ENCODE measurements at regions not wholly inside any gene's neighbourhood (a gene's known extent, or its start where the extent isn't known, plus 50 kb on each side); places are given as distances from the start of the nearest gene placed in this dataset.
"Not testable (repeated sequence)": the region's sequence is repeated elsewhere in the genome, so short reads cannot be mapped to it uniquely, and the experiment has no call there.

GRCh38 chr15:100772892-100773520, 106.6 kb upstream of the ALDH1A3 start:
- DNase-seq (ENCODE audit: low read depth) = no peak
- in situ Hi-C loops (cut with HindIII; ENCODE audit: low pct_unique_long_range_greater_than_20kb, low sequenced_read_pairs) = no loop called here

- in situ Hi-C loops (cut with HindIII; ENCODE audit: low pct_unique_long_range_greater_than_20kb, low sequenced_read_pairs); DNase-seq (ENCODE audit: low read depth): not testable (repeated sequence)
These were observed 105.6 kb upstream of the ALDH1A3 start for GRCh38 chr15:100774044-100774443.

GRCh38 chr15:100775581-100776185, 103.9 kb upstream of the ALDH1A3 start:
- in situ Hi-C loops (cut with HindIII; ENCODE audit: low pct_unique_long_range_greater_than_20kb, low sequenced_read_pairs) = no loop called here
- DNase-seq (ENCODE audit: low read depth) = no peak

- no peak for DNase-seq (ENCODE audit: low read depth)
- in situ Hi-C loops (cut with HindIII; ENCODE audit: low pct_unique_long_range_greater_than_20kb, low sequenced_read_pairs) = no loop called here
These were observed 101.8 kb upstream of the ALDH1A3 start for GRCh38 chr15:100777821-100778220.

GRCh38 chr15:100778831-100779288, 100.8 kb upstream of the ALDH1A3 start:
- no peak for DNase-seq (ENCODE audit: low read depth)
- in situ Hi-C loops (cut with HindIII; ENCODE audit: low pct_unique_long_range_greater_than_20kb, low sequenced_read_pairs) = no loop called here

GRCh38 chr15:100779331-100780207, 100.1 kb upstream of the ALDH1A3 start:
- DNase-seq (ENCODE audit: low read depth) = no peak
- in situ Hi-C loops (cut with HindIII; ENCODE audit: low pct_unique_long_range_greater_than_20kb, low sequenced_read_pairs) = no loop called here

- no peak for DNase-seq (ENCODE audit: low read depth)
- in situ Hi-C loops (cut with HindIII; ENCODE audit: low pct_unique_long_range_greater_than_20kb, low sequenced_read_pairs) = no loop called here
These were observed 99.3 kb upstream of the ALDH1A3 start for GRCh38 chr15:100780208-100780800.

- in situ Hi-C loops (cut with HindIII; ENCODE audit: low pct_unique_long_range_greater_than_20kb, low sequenced_read_pairs) = no loop called here
- DNase-seq (ENCODE audit: low read depth) = no peak
These were observed 98.3 kb upstream of the ALDH1A3 start for GRCh38 chr15:100781061-100781960.

GRCh38 chr15:100781961-100782530, 97.6 kb upstream of the ALDH1A3 start:
- no peak for DNase-seq (ENCODE audit: low read depth)
- in situ Hi-C loops (cut with HindIII; ENCODE audit: low pct_unique_long_range_greater_than_20kb, low sequenced_read_pairs) = no loop called here

GRCh38 chr15:100783291-100783690, 96.3 kb upstream of the ALDH1A3 start:
- in situ Hi-C loops (cut with HindIII; ENCODE audit: low pct_unique_long_range_greater_than_20kb, low sequenced_read_pairs) = no loop called here
- no peak for DNase-seq (ENCODE audit: low read depth)

GRCh38 chr15:100783760-100784492, 95.7 kb upstream of the ALDH1A3 start:
- in situ Hi-C loops (cut with HindIII; ENCODE audit: low pct_unique_long_range_greater_than_20kb, low sequenced_read_pairs) = no loop called here

GRCh38 chr15:100784493-100785180, 95.0 kb upstream of the ALDH1A3 start:
- no peak for DNase-seq (ENCODE audit: low read depth)
- in situ Hi-C loops (cut with HindIII; ENCODE audit: low pct_unique_long_range_greater_than_20kb, low sequenced_read_pairs) = no loop called here

More at GRCh38 chr15:100783760-100784492, 95.7 kb upstream of the ALDH1A3 start:
- DNase-seq (ENCODE audit: low read depth) = no peak

- DNase-seq (ENCODE audit: low read depth) = no peak
- in situ Hi-C loops (cut with HindIII; ENCODE audit: low pct_unique_long_range_greater_than_20kb, low sequenced_read_pairs) = no loop called here
These were observed 94.2 kb upstream of the ALDH1A3 start for GRCh38 chr15:100785181-100786138.

- in situ Hi-C loops (cut with HindIII; ENCODE audit: low pct_unique_long_range_greater_than_20kb, low sequenced_read_pairs) = no loop called here
- DNase-seq (ENCODE audit: low read depth) = no peak
These were observed 93.5 kb upstream of the ALDH1A3 start for GRCh38 chr15:100786139-100786531.

GRCh38 chr15:100786901-100787566, 92.6 kb upstream of the ALDH1A3 start:
- in situ Hi-C loops (cut with HindIII; ENCODE audit: low pct_unique_long_range_greater_than_20kb, low sequenced_read_pairs) = no loop called here
- no peak for DNase-seq (ENCODE audit: low read depth)
